HG03064 (cell line): ENCODE measurements at regions not wholly inside any gene's neighbourhood (a gene's known extent, or its start where the extent isn't known, plus 50 kb on each side); places are given as distances from the start of the nearest gene placed in this dataset.
"Not testable (repeated sequence)": the region's sequence is repeated elsewhere in the genome, so short reads cannot be mapped to it uniquely, and the experiment has no call there.

Experiments
- ATAC-seq: cut with Tn5 transposase; IDR thresholded peaks from one replicate; pipeline ENCODE4 v1.9.1; 2021; ENCODE audit warnings: low read depth; ENCODE audit not compliant: unreplicated experiment

DNA sequence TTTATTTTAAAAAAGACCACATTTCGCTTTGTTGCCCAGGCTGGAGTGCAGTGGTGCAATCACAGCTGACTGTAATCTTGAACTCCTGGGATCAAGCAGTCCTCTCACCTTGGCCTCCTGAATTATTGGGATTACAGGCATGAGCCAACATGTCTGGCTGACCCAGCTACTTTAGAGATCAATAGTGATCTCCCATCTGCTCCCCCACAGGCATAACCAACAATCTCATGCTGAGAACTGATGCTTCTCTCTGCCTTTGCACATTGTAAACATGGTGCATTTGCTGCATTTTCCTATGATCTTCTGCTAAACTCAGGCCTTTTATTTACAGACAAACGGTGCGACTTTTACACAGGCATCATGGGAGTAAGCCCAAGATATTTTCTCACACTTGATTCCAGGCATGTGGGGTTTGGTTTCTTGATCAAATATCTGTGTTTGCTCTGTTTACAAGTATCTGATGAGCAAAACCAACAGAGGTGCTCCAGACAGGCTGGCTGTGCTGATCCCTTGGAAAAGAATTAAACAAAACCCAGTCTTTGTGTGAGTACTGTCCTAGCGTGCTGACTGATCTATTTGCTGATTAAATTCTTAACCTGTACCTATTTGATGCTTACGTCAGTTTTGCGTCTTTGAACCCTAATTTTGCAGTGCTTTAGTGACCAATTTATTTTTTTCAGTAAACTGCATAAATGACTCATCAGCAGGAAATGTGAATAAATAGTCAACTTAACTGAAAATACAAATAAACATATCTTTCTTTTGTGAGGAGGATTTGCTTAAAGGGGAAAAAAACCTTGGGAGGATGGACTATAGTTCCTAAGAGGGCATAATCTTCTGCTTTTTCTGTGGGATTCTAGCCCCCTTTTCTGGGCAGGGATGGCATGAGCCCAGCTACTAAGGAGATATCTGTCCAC, 191.7 kb upstream of the NR3C1 start:
- ATAC-seq: no peak

DNA sequence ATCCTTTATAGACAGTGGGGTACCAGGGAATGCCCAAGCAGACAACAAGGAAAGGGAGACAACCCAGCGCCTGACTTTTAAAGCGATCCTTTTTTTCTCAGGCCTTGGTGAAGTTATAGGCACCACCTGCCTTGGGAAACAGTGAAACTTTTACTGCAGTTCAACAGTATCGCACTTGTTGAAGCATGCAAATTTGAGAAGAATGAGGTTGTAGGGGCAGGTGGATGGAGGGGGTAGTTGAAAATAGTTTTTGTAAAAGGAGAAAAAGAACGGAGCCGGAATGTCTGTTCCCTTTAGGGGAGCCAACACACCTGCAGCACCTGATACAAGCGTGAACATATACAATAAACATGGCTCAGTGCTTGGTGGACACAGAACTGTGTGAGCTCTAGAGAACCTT, 190.2 kb upstream of the NR3C1 start:
- ATAC-seq: no peak

DNA sequence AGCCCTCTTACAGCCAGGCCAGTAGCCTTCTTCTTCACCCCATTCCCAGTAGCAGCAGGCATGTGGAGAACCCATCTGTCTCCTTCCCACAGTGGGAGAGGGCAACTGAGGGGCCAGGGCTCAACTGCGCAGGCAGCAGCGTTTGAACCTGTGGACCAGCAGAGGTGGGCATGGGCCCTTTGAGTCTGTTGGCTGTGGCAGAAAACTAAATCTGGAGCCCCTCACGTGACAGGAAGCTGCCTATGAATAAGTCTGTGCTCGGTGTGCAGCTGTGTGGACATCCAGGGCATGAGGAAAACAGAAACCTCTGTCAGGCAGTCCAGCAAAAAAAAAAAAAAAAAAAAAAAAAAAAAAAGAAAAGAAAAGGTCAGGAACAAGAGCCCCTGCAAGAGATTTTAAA, 189.2 kb upstream of the NR3C1 start:
- no peak for ATAC-seq

- ATAC-seq: no peak
Observed at GRCh38 chr5:143588933-143589662, 185.6 kb upstream of the NR3C1 start.

- ATAC-seq: not testable (repeated sequence)
Observed at GRCh38 chr5:143588121-143588520, 184.6 kb upstream of the NR3C1 start.

GRCh38 chr5:143586781-143587362, 183.4 kb upstream of the NR3C1 start:
- no peak for ATAC-seq

DNA sequence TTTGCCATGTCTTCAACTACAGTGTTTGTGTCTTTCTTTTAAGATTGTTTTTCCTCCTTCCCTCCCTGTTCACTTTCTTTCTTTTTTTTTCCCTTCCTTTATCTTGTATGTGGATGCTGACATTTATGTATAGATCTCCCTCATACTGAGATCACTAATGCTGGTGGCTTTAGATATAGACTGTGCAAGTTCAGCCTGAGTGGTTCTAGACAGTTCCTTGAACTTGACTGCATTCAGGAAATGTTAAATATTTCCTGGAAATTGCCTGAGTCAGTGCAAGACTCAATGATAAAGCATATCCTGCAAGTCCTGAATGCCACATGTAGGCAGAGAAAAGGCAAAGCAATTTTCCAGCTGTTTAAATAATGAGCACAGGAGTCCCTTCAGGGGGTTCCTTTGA, 182.5 kb upstream of the NR3C1 start:
- no peak for ATAC-seq

DNA sequence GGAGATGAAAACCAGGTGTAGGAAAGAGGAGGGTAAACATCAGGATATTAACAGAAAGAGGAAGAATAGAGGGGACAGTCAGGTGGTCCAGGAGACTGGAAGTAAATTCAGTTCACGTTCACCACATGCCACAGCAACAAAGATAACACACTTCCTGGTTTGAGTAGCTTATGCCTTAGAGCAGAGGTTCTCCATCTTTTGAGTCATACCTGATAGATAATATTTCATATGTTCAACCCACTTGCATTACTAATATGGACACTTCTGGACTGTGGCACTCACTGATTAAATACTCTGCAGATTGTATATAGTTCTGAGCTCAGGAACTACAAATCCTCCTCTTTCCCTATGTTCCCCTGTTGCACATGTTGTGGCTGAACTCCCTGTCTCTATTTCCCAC, 179.9 kb upstream of the NR3C1 start:
- no peak for ATAC-seq

GRCh38 chr5:143582869-143583268, 179.4 kb upstream of the NR3C1 start:
- ATAC-seq: no peak

- no peak for ATAC-seq
Observed at GRCh38 chr5:143582176-143582575, 178.7 kb upstream of the NR3C1 start.

DNA sequence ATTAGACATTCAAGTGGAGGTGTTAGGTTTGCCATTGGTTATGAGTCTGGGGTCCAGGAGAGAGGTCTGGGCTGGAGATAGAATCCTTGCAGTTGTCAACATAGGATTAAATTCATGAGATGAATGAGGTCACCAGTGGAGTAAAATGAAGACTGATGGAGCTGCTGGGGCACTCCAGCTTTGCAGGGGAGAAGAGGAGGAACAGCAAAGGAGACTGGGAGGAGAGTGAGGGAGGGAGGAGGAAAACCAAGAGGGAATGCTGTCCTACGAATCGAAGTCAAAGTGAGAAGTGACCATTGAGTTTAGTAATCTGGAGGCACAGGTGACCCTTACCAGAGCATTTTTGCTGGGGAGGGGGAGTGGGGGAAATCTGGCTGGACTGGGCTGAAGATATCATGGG, 178.2 kb upstream of the NR3C1 start:
- no peak for ATAC-seq

GRCh38 chr5:143581147-143581546, 177.7 kb upstream of the NR3C1 start:
- ATAC-seq: no peak

GRCh38 chr5:143576711-143577484, 173.4 kb upstream of the NR3C1 start:
- no peak for ATAC-seq

DNA sequence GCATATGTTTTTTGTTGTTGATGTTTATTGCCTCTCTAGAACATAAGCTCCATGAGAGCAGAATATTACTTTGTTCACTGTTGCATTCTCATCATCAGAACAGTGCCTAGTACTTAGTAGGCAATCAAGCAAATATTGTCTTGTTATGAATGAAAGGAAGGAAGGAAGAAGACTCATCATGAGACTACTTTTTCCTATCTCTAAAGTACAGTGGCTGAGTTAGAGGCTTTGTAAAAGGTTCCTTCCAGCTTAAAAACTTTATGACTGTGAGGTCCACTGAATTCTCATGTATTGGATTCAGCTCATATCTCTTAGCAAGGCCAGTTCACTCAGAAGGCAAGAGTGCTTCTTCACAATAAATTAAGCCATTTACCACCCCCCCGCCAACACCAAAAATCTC, 171.8 kb upstream of the NR3C1 start:
- ATAC-seq: no peak

- no peak for ATAC-seq
Observed at GRCh38 chr5:143574236-143574635, 170.8 kb upstream of the NR3C1 start.

DNA sequence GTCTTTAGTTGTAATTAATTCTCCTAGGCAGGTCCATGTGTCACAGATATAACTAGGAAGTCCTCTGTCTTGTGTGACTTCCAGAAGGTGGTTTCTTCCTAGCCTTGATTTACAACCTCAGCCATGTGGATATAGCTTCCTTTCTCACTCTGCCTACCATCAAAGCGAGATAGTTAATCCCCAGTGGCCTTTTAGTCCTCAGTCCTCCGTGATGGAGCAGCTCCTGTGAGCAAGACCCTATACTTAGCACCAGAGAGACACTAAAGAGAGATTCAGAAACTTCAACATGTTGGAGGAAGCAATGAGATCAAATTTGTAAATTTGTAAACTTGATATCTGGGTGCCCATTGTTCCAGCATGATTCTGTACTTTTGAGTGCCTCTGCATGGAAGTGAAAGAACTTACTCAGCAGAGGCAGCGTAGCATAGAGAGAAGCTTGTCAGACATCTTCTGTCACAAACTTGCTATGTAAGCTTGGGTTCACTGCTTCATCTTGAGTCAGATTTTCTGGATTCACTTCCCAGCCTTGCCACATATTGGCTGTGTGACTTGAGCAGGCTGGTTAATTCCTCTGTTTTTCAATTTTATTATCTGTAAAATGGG, 170.2 kb upstream of the NR3C1 start:
- ATAC-seq: no peak

GRCh38 chr5:143572671-143573070, 169.2 kb upstream of the NR3C1 start:
- ATAC-seq: no peak

DNA sequence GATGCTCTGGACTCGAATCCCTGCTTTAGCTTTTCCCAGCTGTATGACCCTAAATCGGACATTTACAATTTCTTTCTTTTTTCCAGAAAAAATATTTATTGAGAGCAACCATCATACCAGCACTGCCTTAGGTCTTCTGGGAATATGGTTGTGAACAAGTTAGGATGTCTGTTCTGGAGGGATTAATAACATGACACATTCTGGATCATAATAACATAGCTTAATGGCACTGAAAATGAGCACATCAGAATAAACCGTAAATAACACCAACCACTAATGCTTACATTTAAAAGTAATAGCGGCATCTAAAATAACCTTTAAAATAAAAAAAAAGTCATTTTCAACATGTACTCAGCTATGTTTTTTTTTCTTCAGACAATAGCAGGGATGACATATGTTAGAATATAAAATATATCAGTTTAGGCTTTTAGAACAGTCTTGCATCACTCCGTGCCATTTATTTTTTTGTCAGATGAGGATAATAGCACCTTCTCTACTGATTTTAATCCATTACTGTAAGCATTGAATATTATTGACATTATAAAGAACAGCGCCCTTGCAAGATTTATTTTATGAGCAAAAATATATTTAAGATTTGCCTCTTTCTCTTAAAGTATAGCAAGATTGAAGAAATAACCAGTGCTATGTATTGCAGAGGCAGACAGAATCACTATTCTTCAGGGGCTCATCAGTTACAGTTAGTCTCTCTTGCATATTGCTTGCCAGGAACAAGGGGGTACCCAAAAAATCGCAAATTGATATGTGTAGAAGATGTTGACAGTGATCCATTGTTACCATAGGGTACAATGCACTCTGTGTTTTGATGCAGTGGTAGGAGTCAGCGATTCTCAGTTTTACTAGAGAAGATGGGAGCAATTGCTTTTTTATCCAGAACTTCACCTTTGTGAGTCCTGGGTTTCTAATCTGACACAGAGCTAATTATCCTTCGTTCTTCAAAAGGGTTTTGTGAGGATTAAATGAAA, 168.4 kb upstream of the NR3C1 start:
- no peak for ATAC-seq

DNA sequence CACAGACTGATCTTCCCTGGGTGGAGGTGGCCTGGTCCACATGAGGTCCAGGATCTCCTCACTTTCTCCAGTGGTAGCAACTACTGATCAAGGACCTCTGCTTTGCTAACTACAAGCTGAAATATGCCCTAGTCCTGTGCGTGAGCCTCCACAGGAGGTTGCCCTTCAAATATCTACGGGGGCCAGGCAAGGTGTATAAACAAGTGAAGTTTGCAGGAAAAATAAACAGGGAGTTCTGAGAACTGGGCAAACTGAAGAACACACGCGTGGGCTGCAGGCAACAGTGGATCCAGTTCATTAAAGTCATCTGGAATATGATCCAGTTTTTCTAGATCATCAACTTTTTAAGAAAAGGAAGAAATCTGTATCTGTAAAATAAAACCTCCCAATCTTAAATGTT, 167.5 kb upstream of the NR3C1 start:
- ATAC-seq: no peak
